ENCODE measurements at regions not wholly inside any gene's neighbourhood (a gene's known extent, or its start where the extent isn't known, plus 50 kb on each side); places are given as distances from the start of the nearest gene placed in this dataset.
A peak's percentile ranks its signal among the peaks of the same experiment; 100 is the strongest.
"Not testable (repeated sequence)": the region's sequence is repeated elsewhere in the genome, so short reads cannot be mapped to it uniquely, and the experiment has no call there.

- DNase-seq (ENCODE audit: low spot score): no peak
Measured at GRCh38 chr12:78494911-78495310, 369.7 kb upstream of the SYT1 start.

GRCh38 chr12:78501825-78502224, 362.7 kb upstream of the SYT1 start:
- no peak for DNase-seq (ENCODE audit: low spot score)

GRCh38 chr12:78519422-78519821, 345.2 kb upstream of the SYT1 start:
- DNase-seq (ENCODE audit: low spot score): no peak

- no peak for DNase-seq (ENCODE audit: low spot score)
Measured at GRCh38 chr12:78530100-78530765, 334.3 kb upstream of the SYT1 start.

- DNase-seq (ENCODE audit: low spot score): no peak
Measured at GRCh38 chr12:78531831-78532458, 332.6 kb upstream of the SYT1 start.

- no peak for DNase-seq (ENCODE audit: low spot score)
Measured at GRCh38 chr12:78534311-78534710, 330.3 kb upstream of the SYT1 start.

GRCh38 chr12:78540606-78541336, 323.8 kb upstream of the SYT1 start:
- no peak for DNase-seq (ENCODE audit: low spot score)

GRCh38 chr12:78550831-78551230, 313.7 kb upstream of the SYT1 start:
- DNase-seq (ENCODE audit: low spot score): no peak

DNA sequence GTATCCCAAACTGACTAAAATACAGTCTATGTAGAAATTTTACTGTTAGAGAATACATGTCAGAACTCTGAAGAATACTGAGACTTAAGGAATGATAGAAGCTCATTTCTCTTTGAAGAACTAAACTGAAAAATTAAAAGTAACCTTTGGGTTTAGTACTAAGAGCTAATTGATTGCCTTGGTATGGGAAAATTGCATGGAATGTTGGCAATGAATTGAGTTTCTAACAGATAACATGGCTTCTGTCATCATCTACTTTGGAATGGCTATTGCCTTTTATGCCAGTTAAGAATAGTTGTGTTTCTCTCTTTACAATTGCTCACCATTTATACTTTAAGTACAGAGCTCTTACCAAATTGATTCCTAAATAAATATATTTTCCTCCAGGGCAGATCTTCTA, 308.8 kb upstream of the SYT1 start:
- DNase-seq (ENCODE audit: low spot score): no peak

GRCh38 chr12:78556651-78557050, 307.9 kb upstream of the SYT1 start:
- no peak for DNase-seq (ENCODE audit: low spot score)

GRCh38 chr12:78559416-78559815, 305.2 kb upstream of the SYT1 start:
- DNase-seq (ENCODE audit: low spot score): no peak

DNA sequence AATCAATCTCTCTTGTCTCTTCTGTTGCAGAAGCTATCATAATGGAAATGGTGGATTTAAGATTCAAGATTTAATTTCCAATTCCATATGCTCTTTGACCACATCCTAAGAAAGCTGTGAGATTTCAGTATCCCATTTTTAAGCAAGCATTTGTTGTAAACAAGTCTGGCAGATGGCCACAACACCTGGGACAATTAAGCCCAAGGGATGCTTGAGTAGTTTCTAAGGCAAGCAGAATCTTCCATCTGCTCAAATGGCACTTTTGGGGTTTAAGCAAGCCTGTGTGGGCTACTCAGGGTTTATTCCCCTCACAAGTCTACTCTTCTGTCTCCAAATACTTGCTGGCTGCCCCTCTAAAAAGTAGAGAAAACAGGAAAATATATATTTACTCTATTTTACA, 304.7 kb upstream of the SYT1 start:
- no peak for DNase-seq (ENCODE audit: low spot score)

GRCh38 chr12:78560633-78561032, 303.9 kb upstream of the SYT1 start:
- no peak for DNase-seq (ENCODE audit: low spot score)

DNA sequence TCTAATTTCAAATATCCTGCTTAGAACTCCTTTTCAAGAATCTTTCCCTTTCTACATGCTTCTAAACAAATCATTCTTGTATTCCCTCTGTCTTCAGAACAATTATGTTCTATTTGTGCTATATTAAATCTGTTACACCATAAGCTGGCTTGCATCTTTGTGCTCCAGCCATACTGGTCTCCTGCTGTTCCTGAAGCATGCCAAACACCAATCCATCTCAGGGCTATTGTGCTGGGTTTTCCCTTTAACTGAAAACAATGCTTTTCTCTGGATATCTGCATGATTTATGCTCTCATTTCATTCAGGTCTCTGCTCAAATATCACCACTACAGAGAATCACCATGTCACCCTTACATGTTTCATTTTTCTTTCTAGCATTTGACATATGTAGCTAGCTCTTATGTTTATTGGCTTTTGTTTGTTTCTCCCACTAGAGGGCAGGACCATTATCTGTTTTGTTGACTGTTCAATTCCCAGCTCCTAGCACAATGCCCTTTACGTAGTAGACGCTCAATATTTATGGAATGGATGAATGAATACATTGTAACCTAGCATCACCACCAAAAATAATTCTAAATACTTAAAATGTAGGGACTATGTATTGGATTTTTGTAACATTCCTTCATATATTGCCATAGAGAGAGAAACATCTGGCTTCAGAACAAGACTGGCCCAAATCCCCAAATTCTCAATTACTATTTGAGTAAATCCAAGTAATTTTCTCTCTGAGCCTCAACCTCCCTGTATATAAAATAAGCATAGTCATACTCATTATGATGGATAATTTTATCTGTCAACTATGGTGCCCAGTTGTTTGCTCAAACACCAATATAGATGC, 302.0 kb upstream of the SYT1 start:
- peak; percentile 17 for DNase-seq (ENCODE audit: low spot score)

- no peak for DNase-seq (ENCODE audit: low spot score)
Measured at GRCh38 chr12:78563826-78564225, 300.7 kb upstream of the SYT1 start.

GRCh38 chr12:78566456-78566855, 298.1 kb upstream of the SYT1 start:
- DNase-seq (ENCODE audit: low spot score): no peak

GRCh38 chr12:78568321-78569020, 296.1 kb upstream of the SYT1 start:
- DNase-seq (ENCODE audit: low spot score): no peak

- DNase-seq (ENCODE audit: low spot score): no peak
Measured at GRCh38 chr12:78571953-78572352, 292.6 kb upstream of the SYT1 start.

DNA sequence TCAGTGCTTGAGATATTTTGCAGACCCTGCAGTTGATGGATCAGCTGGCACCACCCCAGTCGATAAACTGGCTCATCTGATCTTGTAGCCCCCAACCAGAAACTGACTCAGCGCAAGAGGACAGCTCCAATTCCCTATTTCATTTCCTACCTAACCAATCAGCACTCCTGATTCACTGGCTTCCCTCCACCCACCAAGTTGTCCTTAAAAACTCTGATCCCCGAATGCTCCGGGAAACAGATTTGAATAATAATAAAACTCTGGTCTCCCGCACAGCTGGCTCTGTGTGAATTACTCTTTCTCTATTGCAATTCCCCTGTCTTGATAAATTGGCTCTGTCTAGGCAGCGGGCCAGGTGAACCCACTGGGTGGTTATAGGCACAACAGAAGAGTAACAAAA, 289.4 kb upstream of the SYT1 start:
- not testable (repeated sequence) for DNase-seq (ENCODE audit: low spot score)

DNA sequence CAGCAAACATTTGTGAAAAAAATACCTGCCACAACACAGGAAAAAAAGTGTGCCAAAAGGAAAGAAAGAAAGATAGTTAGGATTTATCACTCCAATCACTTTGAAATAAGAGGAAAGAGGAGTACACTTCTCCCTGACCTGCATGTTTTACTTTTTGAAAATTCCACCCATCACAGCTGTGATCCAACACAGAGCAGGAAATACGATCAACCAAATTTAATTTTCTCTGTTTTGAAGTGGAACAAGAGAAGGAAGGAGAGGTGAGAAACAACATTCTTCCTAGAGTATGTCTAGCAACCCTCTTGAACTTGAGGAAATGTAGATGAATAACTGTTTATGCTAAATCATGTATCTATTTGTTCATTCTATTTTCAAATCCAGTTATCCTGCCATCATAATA, 284.7 kb upstream of the SYT1 start:
- no peak for DNase-seq (ENCODE audit: low spot score)

DNA sequence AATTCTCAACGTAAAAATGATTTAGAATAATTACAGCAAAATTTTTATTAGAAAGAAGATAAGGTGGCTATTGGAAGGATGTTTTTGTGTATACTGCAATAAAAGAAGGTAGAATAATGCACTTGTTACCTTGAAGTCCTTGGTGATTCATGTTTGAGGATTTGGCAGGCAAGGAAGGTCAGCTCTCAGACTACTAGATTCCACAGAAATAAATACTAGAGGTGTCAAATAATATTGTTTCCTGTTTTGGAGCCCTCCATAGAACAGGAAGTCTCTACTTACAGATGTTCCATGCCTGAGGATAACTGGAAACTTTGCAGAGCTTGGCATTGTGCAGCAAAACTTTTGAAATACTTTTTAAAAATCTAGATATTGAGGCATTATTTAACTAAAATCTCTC, 284.3 kb upstream of the SYT1 start:
- peak; percentile 13 for DNase-seq (ENCODE audit: low spot score)

GRCh38 chr12:78584695-78585094, 279.9 kb upstream of the SYT1 start:
- no peak for DNase-seq (ENCODE audit: low spot score)

Data from A172 (cell line).